ENCODE measurements at regions not wholly inside any gene's neighbourhood (a gene's known extent, or its start where the extent isn't known, plus 50 kb on each side); places are given as distances from the start of the nearest gene placed in this dataset.

- Histone ChIP-seq H3K27me3 (no peaks in the 10 kb centered on the region), H3K27ac (peak overlapping the region; percentile 79 to 80), H3K4me1 (peaks cover 0 to 23% of the 10 kb centered on the region in 2 donors), H3K9me3 (no peaks in the 10 kb centered on the region), H3K36me3 (no peaks in the 10 kb centered on the region), H3K4me3 (no peak overlapping the region)
- DNase-seq (ENCODE audit: low spot score in 2 of 2) = no peak
- intact Hi-C loops (cut with DNase I) = loop anchor here (2.0 kb wide), 1 partner anchor 29 kb away; no protein-coding TSS in a partner anchor
- TF ChIP-seq, protein P1, sequence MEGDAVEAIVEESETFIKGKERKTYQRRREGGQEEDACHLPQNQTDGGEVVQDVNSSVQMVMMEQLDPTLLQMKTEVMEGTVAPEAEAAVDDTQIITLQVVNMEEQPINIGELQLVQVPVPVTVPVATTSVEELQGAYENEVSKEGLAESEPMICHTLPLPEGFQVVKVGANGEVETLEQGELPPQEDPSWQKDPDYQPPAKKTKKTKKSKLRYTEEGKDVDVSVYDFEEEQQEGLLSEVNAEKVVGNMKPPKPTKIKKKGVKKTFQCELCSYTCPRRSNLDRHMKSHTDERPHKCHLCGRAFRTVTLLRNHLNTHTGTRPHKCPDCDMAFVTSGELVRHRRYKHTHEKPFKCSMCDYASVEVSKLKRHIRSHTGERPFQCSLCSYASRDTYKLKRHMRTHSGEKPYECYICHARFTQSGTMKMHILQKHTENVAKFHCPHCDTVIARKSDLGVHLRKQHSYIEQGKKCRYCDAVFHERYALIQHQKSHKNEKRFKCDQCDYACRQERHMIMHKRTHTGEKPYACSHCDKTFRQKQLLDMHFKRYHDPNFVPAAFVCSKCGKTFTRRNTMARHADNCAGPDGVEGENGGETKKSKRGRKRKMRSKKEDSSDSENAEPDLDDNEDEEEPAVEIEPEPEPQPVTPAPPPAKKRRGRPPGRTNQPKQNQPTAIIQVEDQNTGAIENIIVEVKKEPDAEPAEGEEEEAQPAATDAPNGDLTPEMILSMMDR (IDR thresholded peaks at IDR 0.05) = no peak
These were observed 207.0 kb upstream of the PDE5A start for GRCh38 chr4:119835613-119835910.

GRCh38 chr4:119834906-119835612 lies 206.5 kb upstream of the PDE5A start:
- Histone ChIP-seq H3K27ac (peak overlapping the region; percentile 79 to 80), H3K36me3 (no peaks in the 10 kb centered on the region), H3K9me3 (no peaks in the 10 kb centered on the region), H3K4me3 (no peak overlapping the region), H3K4me1 (peaks cover 0 to 23% of the 10 kb centered on the region in 2 donors), H3K27me3 (no peaks in the 10 kb centered on the region)
- TF ChIP-seq, protein P1 (IDR thresholded peaks at IDR 0.05) = no peak
- intact Hi-C loops (cut with DNase I) = loop anchor here (2.0 to 5.0 kb wide), 2 partner anchors 30 to 43 kb away; no protein-coding TSS in a partner anchor
- no peak for DNase-seq (ENCODE audit: low spot score in 2 of 2)

GRCh38 chr4:119833611-119834010 lies 205.0 kb upstream of the PDE5A start:
- Histone ChIP-seq H3K4me3 (no peak overlapping the region), H3K27me3 (no peaks in the 10 kb centered on the region), H3K27ac (peak overlapping the region; percentile 79 to 80), H3K4me1 (peaks cover 0 to 23% of the 10 kb centered on the region in 2 donors), H3K9me3 (no peaks in the 10 kb centered on the region), H3K36me3 (no peaks in the 10 kb centered on the region)
- intact Hi-C loops (cut with DNase I) = loop anchor here (2.0 to 5.0 kb wide), 5 partner anchors 31 to 215 kb away; partner anchors contain the start of gene PDE5A
- TF ChIP-seq, protein P1 (IDR thresholded peaks at IDR 0.05) = no peak
- DNase-seq (ENCODE audit: low spot score in 2 of 2) = peak in 1 of 2 donors; percentile 66

DNA sequence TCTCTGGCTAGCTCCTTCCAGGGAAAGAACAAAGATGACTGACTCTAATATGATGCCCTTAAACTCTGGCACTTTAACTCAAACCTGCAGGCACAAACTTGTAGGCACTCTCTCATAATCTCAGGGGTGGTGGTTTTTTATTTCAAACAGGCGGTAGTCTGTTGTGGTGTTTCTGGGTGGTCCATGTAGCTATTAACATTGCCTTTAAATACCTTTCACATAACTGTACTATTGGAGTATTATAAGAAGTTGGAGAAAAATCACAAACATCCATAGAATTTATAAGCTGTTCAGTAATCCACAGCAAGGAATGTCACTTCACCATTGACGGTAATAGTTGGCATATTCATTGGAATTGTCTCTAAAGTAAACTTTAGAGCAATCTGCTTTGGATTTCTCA lies 204.2 kb upstream of the PDE5A start:
- Histone ChIP-seq H3K4me3 (no peak overlapping the region), H3K9me3 (no peaks in the 10 kb centered on the region), H3K36me3 (no peaks in the 10 kb centered on the region), H3K27me3 (no peaks in the 10 kb centered on the region), H3K27ac (peak overlapping the region; percentile 79 to 80), H3K4me1 (peaks cover 0 to 23% of the 10 kb centered on the region in 2 donors)
- intact Hi-C loops (cut with DNase I) = loop anchor here (2.0 to 5.0 kb wide), 4 partner anchors 40 to 216 kb away; partner anchors contain the start of gene PDE5A
- TF ChIP-seq, protein P1 (IDR thresholded peaks at IDR 0.05) = no peak
- no peak for DNase-seq (ENCODE audit: low spot score in 2 of 2)

GRCh38 chr4:119829326-119829725 lies 200.7 kb upstream of the PDE5A start:
- Histone ChIP-seq H3K4me1 (peaks cover 0 to 10% of the 10 kb centered on the region in 2 donors), H3K27me3 (no peaks in the 10 kb centered on the region), H3K9me3 (no peaks in the 10 kb centered on the region), H3K36me3 (no peaks in the 10 kb centered on the region), H3K4me3 (no peak overlapping the region), H3K27ac (no peak overlapping the region)
- intact Hi-C loops (cut with DNase I) = no loop called here
- TF ChIP-seq, protein P1 (IDR thresholded peaks at IDR 0.05) = no peak
- DNase-seq (ENCODE audit: low spot score in 2 of 2) = no peak
